ENCODE measurements at regions not wholly inside any gene's neighbourhood (a gene's known extent, or its start where the extent isn't known, plus 50 kb on each side); places are given as distances from the start of the nearest gene placed in this dataset.

GRCh38 chr1:38126970-38127369 lies 80.4 kb upstream of the POU3F1 start:
- no peak for ATAC-seq
- TF ChIP-seq ZNF8 (CRISPR knock-in tag; IDR thresholded peaks at IDR 0.05) (no peak), BACH2 (CRISPR knock-in tag; IDR thresholded peaks at IDR 0.05; ENCODE audit: borderline replicate concordance) (no peak), ZFP30 (CRISPR knock-in tag; IDR thresholded peaks at IDR 0.05) (no peak), GLIS3 (CRISPR knock-in tag; IDR thresholded peaks at IDR 0.05) (no peak), PATZ1 (CRISPR knock-in tag; IDR thresholded peaks at IDR 0.05; ENCODE audit: borderline replicate concordance) (no peak), TOX (CRISPR knock-in tag; IDR thresholded peaks at IDR 0.05; ENCODE audit: borderline replicate concordance) (no peak), TCF4 (CRISPR knock-in tag; IDR thresholded peaks at IDR 0.05; ENCODE audit: borderline replicate concordance) (no peak), ESRRG (CRISPR knock-in tag; IDR thresholded peaks at IDR 0.05) (no peak), ZC3H10 (CRISPR knock-in tag; IDR thresholded peaks at IDR 0.05) (no peak)

GRCh38 chr1:38125837-38126520 lies 79.4 kb upstream of the POU3F1 start:
- ATAC-seq: no peak
- no peak for TF ChIP-seq TOX (CRISPR knock-in tag; IDR thresholded peaks at IDR 0.05; ENCODE audit: borderline replicate concordance)
- no peak for TF ChIP-seq PPARA (CRISPR knock-in tag; IDR thresholded peaks at IDR 0.05; ENCODE audit: borderline replicate concordance)
- no peak for TF ChIP-seq ESRRG (CRISPR knock-in tag; IDR thresholded peaks at IDR 0.05)
- no peak for TF ChIP-seq PATZ1 (CRISPR knock-in tag; IDR thresholded peaks at IDR 0.05; ENCODE audit: borderline replicate concordance)
- TF ChIP-seq CREB5 (CRISPR knock-in tag; IDR thresholded peaks at IDR 0.05; ENCODE audit: low read depth): no peak

- TF ChIP-seq TOX (CRISPR knock-in tag; IDR thresholded peaks at IDR 0.05; ENCODE audit: borderline replicate concordance): no peak
- TF ChIP-seq PPARA (CRISPR knock-in tag; IDR thresholded peaks at IDR 0.05; ENCODE audit: borderline replicate concordance): no peak
- no peak for TF ChIP-seq CSRNP3 (CRISPR knock-in tag; IDR thresholded peaks at IDR 0.05)
- no peak for TF ChIP-seq BACH2 (CRISPR knock-in tag; IDR thresholded peaks at IDR 0.05; ENCODE audit: borderline replicate concordance)
- no peak for TF ChIP-seq CREB5 (CRISPR knock-in tag; IDR thresholded peaks at IDR 0.05; ENCODE audit: low read depth)
- TF ChIP-seq POU6F1 (CRISPR knock-in tag; IDR thresholded peaks at IDR 0.05; ENCODE audit: borderline replicate concordance, low read depth): no peak
- TF ChIP-seq ZNF565 (CRISPR knock-in tag; conservative IDR thresholded peaks at IDR 0.05; ENCODE audit: low read depth): no peak
- no peak for TF ChIP-seq GLIS3 (CRISPR knock-in tag; IDR thresholded peaks at IDR 0.05)
- TF ChIP-seq SNAI2 (CRISPR knock-in tag; IDR thresholded peaks at IDR 0.05): no peak
- no peak for TF ChIP-seq PATZ1 (CRISPR knock-in tag; IDR thresholded peaks at IDR 0.05; ENCODE audit: borderline replicate concordance)
- TF ChIP-seq ZNF70 (CRISPR knock-in tag; IDR thresholded peaks at IDR 0.05): no peak
- TF ChIP-seq ESRRG (CRISPR knock-in tag; IDR thresholded peaks at IDR 0.05): no peak
- TF ChIP-seq ISL1 (CRISPR knock-in tag; IDR thresholded peaks at IDR 0.05): no peak
- no peak for TF ChIP-seq OSR1 (CRISPR knock-in tag; IDR thresholded peaks at IDR 0.05)
- no peak for TF ChIP-seq ZNF8 (CRISPR knock-in tag; IDR thresholded peaks at IDR 0.05)
- TF ChIP-seq TSHZ2 (CRISPR knock-in tag; IDR thresholded peaks at IDR 0.05): no peak
- no peak for TF ChIP-seq ARNTL (CRISPR knock-in tag; IDR thresholded peaks at IDR 0.05; ENCODE audit: borderline replicate concordance, low read depth)
- TF ChIP-seq CSDC2 (CRISPR knock-in tag; IDR thresholded peaks at IDR 0.05): no peak
- no peak for TF ChIP-seq ZFP30 (CRISPR knock-in tag; IDR thresholded peaks at IDR 0.05)
- ATAC-seq: no peak
Measured at GRCh38 chr1:38125016-38125415, 78.4 kb upstream of the POU3F1 start.

Measured in SK-N-SH treated with all-trans-retinoic acid at 6 μM for 48 hours (cell line).